ENCODE measurements at regions not wholly inside any gene's neighbourhood (a gene's known extent, or its start where the extent isn't known, plus 50 kb on each side); places are given as distances from the start of the nearest gene placed in this dataset.

GRCh38 chr1:115220340-115221270, 117.4 kb downstream of the NGF start:
- no peak overlapping the region for H3K4me3 ChIP-seq (ENCODE audit: low read length in 2 of 2)
- H3K4me1 ChIP-seq (ENCODE audit: control insufficient read depth in 2 of 2, insufficient read depth in 2 of 2, low read length in 2 of 2): no peaks in the 10 kb centered on the region
- H3K36me3 ChIP-seq (ENCODE audit: control insufficient read depth in 2 of 2, insufficient read depth in 2 of 2, low read length in 1 of 2): no peaks in the 10 kb centered on the region
- no peak overlapping the region for H3K27ac ChIP-seq (ENCODE audit: low read depth in 1 of 2, low read length in 1 of 2)
- H3K27me3 ChIP-seq (ENCODE audit: control insufficient read depth in 2 of 2, insufficient read depth in 1 of 2, low read length in 1 of 2): no peaks in the 10 kb centered on the region
- no peak for DNase-seq (ENCODE audit: low read depth in 6 of 9, low spot score in 9 of 9)
- no peaks in the 10 kb centered on the region for H3K9me3 ChIP-seq (ENCODE audit: control insufficient read depth in 2 of 2, insufficient read depth in 1 of 2, low read length in 1 of 2)
- WGBS: 92% methylated on average over 17 of the region's 17 CpGs

GRCh38 chr1:115219927-115220326, 118.1 kb downstream of the NGF start:
- no peak overlapping the region for H3K27ac ChIP-seq (ENCODE audit: low read depth in 1 of 2, low read length in 1 of 2)
- DNase-seq (ENCODE audit: low read depth in 6 of 9, low spot score in 9 of 9): no peak

GRCh38 chr1:115218699-115219098, 119.3 kb downstream of the NGF start:
- DNase-seq (ENCODE audit: low read depth in 6 of 9, low spot score in 9 of 9): no peak
- WGBS: 95% methylated on average over 3 of the region's 3 CpGs
- Histone ChIP-seq H3K9me3 (ENCODE audit: control insufficient read depth in 2 of 2, insufficient read depth in 1 of 2, low read length in 1 of 2) (no peaks in the 10 kb centered on the region), H3K4me1 (ENCODE audit: control insufficient read depth in 2 of 2, insufficient read depth in 2 of 2, low read length in 2 of 2) (no peaks in the 10 kb centered on the region), H3K27ac (ENCODE audit: low read depth in 1 of 2, low read length in 1 of 2) (no peak overlapping the region), H3K27me3 (ENCODE audit: control insufficient read depth in 2 of 2, insufficient read depth in 1 of 2, low read length in 1 of 2) (no peaks in the 10 kb centered on the region), H3K4me3 (ENCODE audit: low read length in 2 of 2) (no peak overlapping the region), H3K36me3 (ENCODE audit: control insufficient read depth in 2 of 2, insufficient read depth in 2 of 2, low read length in 1 of 2) (no peaks in the 10 kb centered on the region)

More at GRCh38 chr1:115219927-115220326, 118.1 kb downstream of the NGF start:
- 83% methylated on average over 6 of the region's 6 CpGs for WGBS
- Histone ChIP-seq H3K4me3 (ENCODE audit: low read length in 2 of 2) (no peak overlapping the region), H3K36me3 (ENCODE audit: control insufficient read depth in 2 of 2, insufficient read depth in 2 of 2, low read length in 1 of 2) (no peaks in the 10 kb centered on the region), H3K9me3 (ENCODE audit: control insufficient read depth in 2 of 2, insufficient read depth in 1 of 2, low read length in 1 of 2) (no peaks in the 10 kb centered on the region), H3K27me3 (ENCODE audit: control insufficient read depth in 2 of 2, insufficient read depth in 1 of 2, low read length in 1 of 2) (no peaks in the 10 kb centered on the region), H3K4me1 (ENCODE audit: control insufficient read depth in 2 of 2, insufficient read depth in 2 of 2, low read length in 2 of 2) (no peaks in the 10 kb centered on the region)

GRCh38 chr1:115218034-115218405, 120.0 kb downstream of the NGF start:
- no peaks in the 10 kb centered on the region for H3K4me1 ChIP-seq (ENCODE audit: control insufficient read depth in 2 of 2, insufficient read depth in 2 of 2, low read length in 2 of 2)
- H3K36me3 ChIP-seq (ENCODE audit: control insufficient read depth in 2 of 2, insufficient read depth in 2 of 2, low read length in 1 of 2): no peaks in the 10 kb centered on the region
- no peaks in the 10 kb centered on the region for H3K9me3 ChIP-seq (ENCODE audit: control insufficient read depth in 2 of 2, insufficient read depth in 1 of 2, low read length in 1 of 2)
- WGBS: 84% methylated on average over 6 of the region's 6 CpGs
- H3K4me3 ChIP-seq (ENCODE audit: low read length in 2 of 2): no peak overlapping the region
- H3K27me3 ChIP-seq (ENCODE audit: control insufficient read depth in 2 of 2, insufficient read depth in 1 of 2, low read length in 1 of 2): no peaks in the 10 kb centered on the region
- no peak for DNase-seq (ENCODE audit: low read depth in 6 of 9, low spot score in 9 of 9)
- H3K27ac ChIP-seq (ENCODE audit: low read depth in 1 of 2, low read length in 1 of 2): no peak overlapping the region

- Histone ChIP-seq H3K27me3 (ENCODE audit: control insufficient read depth in 2 of 2, insufficient read depth in 1 of 2, low read length in 1 of 2) (no peaks in the 10 kb centered on the region), H3K4me3 (ENCODE audit: low read length in 2 of 2) (no peak overlapping the region), H3K36me3 (ENCODE audit: control insufficient read depth in 2 of 2, insufficient read depth in 2 of 2, low read length in 1 of 2) (no peaks in the 10 kb centered on the region), H3K4me1 (ENCODE audit: control insufficient read depth in 2 of 2, insufficient read depth in 2 of 2, low read length in 2 of 2) (no peaks in the 10 kb centered on the region), H3K9me3 (ENCODE audit: control insufficient read depth in 2 of 2, insufficient read depth in 1 of 2, low read length in 1 of 2) (no peaks in the 10 kb centered on the region), H3K27ac (ENCODE audit: low read depth in 1 of 2, low read length in 1 of 2) (no peak overlapping the region)
- DNase-seq (ENCODE audit: low read depth in 6 of 9, low spot score in 9 of 9): no peak
- 86% methylated on average over 11 of the region's 11 CpGs for WGBS
Observed at GRCh38 chr1:115217150-115218033, 120.7 kb downstream of the NGF start.

- Histone ChIP-seq H3K27ac (ENCODE audit: low read depth in 1 of 2, low read length in 1 of 2) (no peak overlapping the region), H3K36me3 (ENCODE audit: control insufficient read depth in 2 of 2, insufficient read depth in 2 of 2, low read length in 1 of 2) (no peaks in the 10 kb centered on the region), H3K9me3 (ENCODE audit: control insufficient read depth in 2 of 2, insufficient read depth in 1 of 2, low read length in 1 of 2) (no peaks in the 10 kb centered on the region), H3K4me3 (ENCODE audit: low read length in 2 of 2) (no peak overlapping the region), H3K4me1 (ENCODE audit: control insufficient read depth in 2 of 2, insufficient read depth in 2 of 2, low read length in 2 of 2) (no peaks in the 10 kb centered on the region), H3K27me3 (ENCODE audit: control insufficient read depth in 2 of 2, insufficient read depth in 1 of 2, low read length in 1 of 2) (no peaks in the 10 kb centered on the region)
- 94% methylated on average over 4 of the region's 4 CpGs for WGBS
- no peak for DNase-seq (ENCODE audit: low read depth in 6 of 9, low spot score in 9 of 9)
Observed at GRCh38 chr1:115215703-115216521, 122.1 kb downstream of the NGF start.

- Histone ChIP-seq H3K4me3 (ENCODE audit: low read length in 2 of 2) (no peak overlapping the region), H3K27ac (ENCODE audit: low read depth in 1 of 2, low read length in 1 of 2) (no peak overlapping the region), H3K27me3 (ENCODE audit: control insufficient read depth in 2 of 2, insufficient read depth in 1 of 2, low read length in 1 of 2) (no peaks in the 10 kb centered on the region), H3K9me3 (ENCODE audit: control insufficient read depth in 2 of 2, insufficient read depth in 1 of 2, low read length in 1 of 2) (no peaks in the 10 kb centered on the region), H3K36me3 (ENCODE audit: control insufficient read depth in 2 of 2, insufficient read depth in 2 of 2, low read length in 1 of 2) (no peaks in the 10 kb centered on the region), H3K4me1 (ENCODE audit: control insufficient read depth in 2 of 2, insufficient read depth in 2 of 2, low read length in 2 of 2) (no peaks in the 10 kb centered on the region)
- DNase-seq (ENCODE audit: low read depth in 6 of 9, low spot score in 9 of 9): no peak
- 96% methylated on average over 3 of the region's 3 CpGs for WGBS
Observed at GRCh38 chr1:115215110-115215509, 122.9 kb downstream of the NGF start.

GRCh38 chr1:115214098-115214497, 124.0 kb downstream of the NGF start:
- Histone ChIP-seq H3K36me3 (ENCODE audit: control insufficient read depth in 2 of 2, insufficient read depth in 2 of 2, low read length in 1 of 2) (no peaks in the 10 kb centered on the region), H3K27me3 (ENCODE audit: control insufficient read depth in 2 of 2, insufficient read depth in 1 of 2, low read length in 1 of 2) (no peaks in the 10 kb centered on the region), H3K4me1 (ENCODE audit: control insufficient read depth in 2 of 2, insufficient read depth in 2 of 2, low read length in 2 of 2) (no peaks in the 10 kb centered on the region), H3K4me3 (ENCODE audit: low read length in 2 of 2) (no peak overlapping the region), H3K9me3 (ENCODE audit: control insufficient read depth in 2 of 2, insufficient read depth in 1 of 2, low read length in 1 of 2) (no peaks in the 10 kb centered on the region), H3K27ac (ENCODE audit: low read depth in 1 of 2, low read length in 1 of 2) (no peak overlapping the region)
- DNase-seq (ENCODE audit: low read depth in 6 of 9, low spot score in 9 of 9): no peak
- 94% methylated on average over 1 of the region's 1 CpG for WGBS

All from thymus (tissue), 11 donors.